ENCODE measurements at regions not wholly inside any gene's neighbourhood (a gene's known extent, or its start where the extent isn't known, plus 50 kb on each side); places are given as distances from the start of the nearest gene placed in this dataset.

DNA sequence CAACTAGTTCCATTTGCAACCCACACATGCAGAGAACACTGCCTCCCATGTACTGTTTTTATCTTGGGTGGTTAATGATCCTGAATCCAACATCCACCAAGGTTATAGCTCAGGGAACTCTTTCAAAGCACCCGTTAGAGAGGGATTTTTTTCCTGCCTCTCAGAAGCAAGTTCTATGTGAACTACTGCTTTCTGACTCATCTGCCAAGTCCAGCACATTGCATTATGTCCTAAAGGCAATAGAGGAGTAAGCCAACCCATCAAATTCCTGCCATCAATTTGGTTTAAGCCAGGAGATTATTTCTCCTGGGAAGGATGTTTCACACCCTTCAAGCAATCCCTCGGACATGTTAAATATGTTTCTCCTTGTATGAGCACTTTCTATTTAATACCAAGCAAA lies 334.5 kb downstream of the GASK1B start:
- TF ChIP-seq, protein P1, sequence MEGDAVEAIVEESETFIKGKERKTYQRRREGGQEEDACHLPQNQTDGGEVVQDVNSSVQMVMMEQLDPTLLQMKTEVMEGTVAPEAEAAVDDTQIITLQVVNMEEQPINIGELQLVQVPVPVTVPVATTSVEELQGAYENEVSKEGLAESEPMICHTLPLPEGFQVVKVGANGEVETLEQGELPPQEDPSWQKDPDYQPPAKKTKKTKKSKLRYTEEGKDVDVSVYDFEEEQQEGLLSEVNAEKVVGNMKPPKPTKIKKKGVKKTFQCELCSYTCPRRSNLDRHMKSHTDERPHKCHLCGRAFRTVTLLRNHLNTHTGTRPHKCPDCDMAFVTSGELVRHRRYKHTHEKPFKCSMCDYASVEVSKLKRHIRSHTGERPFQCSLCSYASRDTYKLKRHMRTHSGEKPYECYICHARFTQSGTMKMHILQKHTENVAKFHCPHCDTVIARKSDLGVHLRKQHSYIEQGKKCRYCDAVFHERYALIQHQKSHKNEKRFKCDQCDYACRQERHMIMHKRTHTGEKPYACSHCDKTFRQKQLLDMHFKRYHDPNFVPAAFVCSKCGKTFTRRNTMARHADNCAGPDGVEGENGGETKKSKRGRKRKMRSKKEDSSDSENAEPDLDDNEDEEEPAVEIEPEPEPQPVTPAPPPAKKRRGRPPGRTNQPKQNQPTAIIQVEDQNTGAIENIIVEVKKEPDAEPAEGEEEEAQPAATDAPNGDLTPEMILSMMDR (IDR thresholded peaks at IDR 0.05; ENCODE audit: low read depth, low read length, missing control alignments) = no peak
- Histone ChIP-seq H3K27ac (no peak overlapping the region), H3K27me3 (replicated peaks) (no peaks in the 10 kb centered on the region), H3K36me3 (replicated peaks) (no peaks in the 10 kb centered on the region), H3K4me3 (ENCODE audit: low read depth, low read length) (no peak overlapping the region)
- no peak for DNase-seq
- in situ Hi-C loops (cut with HindIII; ENCODE audit: low pct_ligation_motif_present, low sequenced_read_pairs) = no loop called here

DNA sequence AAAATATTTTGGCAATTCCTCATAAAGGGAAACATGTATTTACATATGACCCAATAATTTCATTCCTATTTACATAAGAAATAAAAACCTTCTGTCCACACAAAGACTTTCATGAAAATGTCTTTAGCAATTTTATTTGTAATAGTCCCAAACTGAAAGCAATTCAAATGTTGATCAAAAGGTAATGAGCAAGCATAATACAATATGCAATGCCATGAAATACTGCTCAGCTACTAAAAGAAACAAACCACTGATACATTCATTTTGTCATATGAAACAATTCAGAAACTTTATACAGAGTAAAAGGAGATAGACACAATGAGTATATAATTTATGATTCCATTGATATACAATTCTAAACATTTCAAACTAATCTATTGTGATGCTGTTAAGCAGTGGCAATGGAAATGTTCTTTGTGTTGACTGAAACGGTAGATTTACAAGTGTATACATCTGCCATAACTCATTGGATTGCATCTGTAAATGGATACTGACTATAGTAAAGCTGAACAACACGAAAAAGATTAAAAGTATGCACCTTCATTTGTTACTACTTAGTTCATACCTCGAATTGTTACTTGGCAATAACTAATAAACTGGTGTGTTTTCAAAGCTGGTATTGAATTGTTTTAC lies 335.6 kb downstream of the GASK1B start:
- in situ Hi-C loops (cut with HindIII; ENCODE audit: low pct_ligation_motif_present, low sequenced_read_pairs) = no loop called here
- DNase-seq = no peak
- Histone ChIP-seq H3K36me3 (replicated peaks) (no peaks in the 10 kb centered on the region), H3K4me3 (ENCODE audit: low read depth, low read length) (no peak overlapping the region), H3K27me3 (replicated peaks) (no peaks in the 10 kb centered on the region), H3K27ac (no peak overlapping the region)
- TF ChIP-seq, protein P1 (IDR thresholded peaks at IDR 0.05; ENCODE audit: low read depth, low read length, missing control alignments) = no peak

DNA sequence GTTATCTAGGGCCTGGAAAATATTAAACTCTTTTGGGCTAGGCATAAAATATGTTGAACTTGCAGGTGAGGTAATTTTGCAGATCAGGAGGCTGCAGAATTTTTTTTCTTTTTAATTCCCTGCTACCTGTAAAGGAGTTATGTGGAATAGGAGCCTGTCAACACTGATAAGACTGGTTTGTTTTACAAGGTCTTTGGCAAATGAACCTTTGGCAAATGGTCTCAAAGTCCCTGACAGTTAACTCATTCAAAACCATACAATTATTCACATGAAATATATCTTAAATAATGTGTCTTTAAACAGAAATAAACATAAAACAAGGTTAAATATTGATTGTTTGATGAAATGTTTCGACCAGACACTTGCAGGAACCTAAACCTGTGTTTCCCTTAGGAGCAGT lies 340.2 kb downstream of the GASK1B start:
- TF ChIP-seq, protein P1 (IDR thresholded peaks at IDR 0.05; ENCODE audit: low read depth, low read length, missing control alignments) = no peak
- no peak for DNase-seq
- in situ Hi-C loops (cut with HindIII; ENCODE audit: low pct_ligation_motif_present, low sequenced_read_pairs) = no loop called here

DNA sequence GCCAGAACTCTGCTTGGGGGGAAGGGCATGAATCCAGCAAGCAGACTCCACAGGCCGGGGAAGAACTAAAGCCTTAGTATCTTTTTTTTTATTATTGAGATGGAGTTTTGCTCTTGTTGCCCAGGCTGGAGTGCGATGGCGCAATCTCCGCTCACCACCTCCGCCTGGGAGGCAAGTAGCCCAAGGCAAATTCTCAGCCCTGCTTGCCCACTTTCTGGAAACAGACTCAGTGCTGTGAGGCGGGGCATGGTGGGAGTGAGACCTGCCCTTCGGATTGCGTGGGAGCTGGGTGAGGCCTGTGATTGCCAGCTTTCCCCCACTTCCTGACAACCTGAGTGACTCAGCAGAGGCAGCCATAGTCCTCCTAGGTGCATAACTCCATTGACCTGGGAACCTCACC lies 348.8 kb downstream of the GASK1B start:
- no peak for DNase-seq
- no peak overlapping the region for H3K27ac ChIP-seq
- TF ChIP-seq, protein P1 (IDR thresholded peaks at IDR 0.05; ENCODE audit: low read depth, low read length, missing control alignments) = no peak
- in situ Hi-C loops (cut with HindIII; ENCODE audit: low pct_ligation_motif_present, low sequenced_read_pairs) = no loop called here
- H3K36me3 ChIP-seq (replicated peaks) = no peaks in the 10 kb centered on the region
- H3K27me3 ChIP-seq (replicated peaks) = no peaks in the 10 kb centered on the region
- no peak overlapping the region for H3K4me3 ChIP-seq (ENCODE audit: low read depth, low read length)

More for the DNA sequence above, 340.2 kb downstream of the GASK1B start:
- H3K4me3 ChIP-seq (ENCODE audit: low read depth, low read length) = no peak overlapping the region
- H3K27me3 ChIP-seq (replicated peaks) = no peaks in the 10 kb centered on the region
- no peaks in the 10 kb centered on the region for H3K36me3 ChIP-seq (replicated peaks)
- H3K27ac ChIP-seq = no peak overlapping the region

DNA sequence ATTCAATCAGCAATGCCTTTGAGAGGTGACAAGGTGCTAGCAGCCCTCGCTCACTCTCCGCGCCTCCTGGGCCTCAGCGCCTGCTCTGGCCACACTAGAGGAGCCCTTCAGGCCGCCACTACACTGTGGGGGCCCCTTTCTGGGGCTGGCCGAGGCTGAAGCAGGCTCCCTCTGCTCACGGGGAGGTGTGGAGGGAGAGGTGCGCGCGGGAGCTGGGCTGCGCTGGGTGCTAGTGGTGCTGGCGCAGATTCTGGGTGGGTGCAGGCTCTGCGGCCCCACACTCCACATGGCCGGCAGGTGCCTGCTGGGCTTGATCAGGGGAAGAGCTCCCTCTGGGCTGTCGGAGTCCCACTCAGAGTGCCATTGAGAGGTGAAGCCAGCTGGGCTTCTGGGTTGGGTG lies 351.0 kb downstream of the GASK1B start:
- in situ Hi-C loops (cut with HindIII; ENCODE audit: low pct_ligation_motif_present, low sequenced_read_pairs) = no loop called here
- TF ChIP-seq, protein P1 (IDR thresholded peaks at IDR 0.05; ENCODE audit: low read depth, low read length, missing control alignments) = no peak
- H3K27me3 ChIP-seq (replicated peaks) = no peaks in the 10 kb centered on the region
- no peak overlapping the region for H3K4me3 ChIP-seq (ENCODE audit: low read depth, low read length)
- no peaks in the 10 kb centered on the region for H3K36me3 ChIP-seq (replicated peaks)
- H3K27ac ChIP-seq = no peak overlapping the region
- DNase-seq = no peak
